B cell (primary cell): ENCODE measurements at regions not wholly inside any gene's neighbourhood (a gene's known extent, or its start where the extent isn't known, plus 50 kb on each side); places are given as distances from the start of the nearest gene placed in this dataset.

Source experiments
- ATAC-seq: fragments of 200-7000 bp; cut with Tn5 transposase; one replicate; pipeline ENCODE4 v1.10.0; 2021; ENCODE audit warnings: low read depth, mild to moderate bottlenecking, moderate number of reproducible peaks, moderate library complexity
- CTCF ChIA-PET: fragments of 350-600 bp; sonication (Branson Sonifier 250); formaldehyde crosslinking; loops from one replicate; lab custom pipeline; 2021; ENCODE audit warnings: antibody characterized with exemption, inconsistent platforms; lab: Charles Lee
- POLR2A ChIA-PET: fragments of 350-600 bp; sonication (Branson Sonifier 250); formaldehyde crosslinking; loops from one replicate; lab custom pipeline; 2021; ENCODE audit warnings: antibody characterized with exemption; lab: Charles Lee
- DNase-seq: peaks from one replicate; pipeline ENCODE4 v3.0.0; 2013
- H2AFZ ChIP-seq: 2 replicates; pipeline ENCODE4 v1.6.1; 2012; ENCODE audit warnings: mild to moderate bottlenecking, low read depth, low read length; ENCODE audit not compliant: insufficient read depth, poor library complexity, severe bottlenecking
- H3K27ac ChIP-seq, 2 donors: 1 replicate in 1 of 2; 2 replicates in 1 of 2; pipeline ENCODE4 v1.5.1; 2012 to 2013; ENCODE audit warnings: low read length in 2 of 2, mild to moderate bottlenecking in 2 of 2, moderate library complexity in 1 of 2
- H3K27me3 ChIP-seq, 4 experiments: fragments of 200-600 bp in 1 of 4; sonication (generic) in 1 of 4; replicated peaks in 1 of 4; 1 replicate in 2 of 4; 2 replicates in 2 of 4; pipeline versions ENCODE4 v1.6.1 to v1.7.0; 2013 to 2016; ENCODE audit warnings: low read length in 3 of 4, mild to moderate bottlenecking in 2 of 4, mixed read lengths in 1 of 4, moderate library complexity in 1 of 4; ENCODE audit not compliant: insufficient read depth in 4 of 4, control insufficient read depth in 3 of 4; ENCODE audit errors: control extremely low read depth in 1 of 4
- H3K36me3 ChIP-seq, 2 experiments: replicated peaks in 1 of 2; 1 replicate in 1 of 2; 2 replicates in 1 of 2; pipeline versions ENCODE4 v1.6.1 to v1.7.1; 2013; ENCODE audit warnings: low read length in 1 of 2; ENCODE audit not compliant: insufficient read depth in 2 of 2, control insufficient read depth in 1 of 2; ENCODE audit errors: control extremely low read depth in 1 of 2, extremely low read depth in 1 of 2
- H3K4me1 ChIP-seq, 2 donors: fragments of 200-600 bp in 1 of 2; sonication (generic) in 1 of 2; 1 replicate in 1 of 2; 2 replicates in 1 of 2; pipeline versions ENCODE4 v1.5.1 to v1.6.1; 2013 to 2017; ENCODE audit warnings: low read length in 2 of 2; ENCODE audit not compliant: control insufficient read depth in 2 of 2, insufficient read depth in 2 of 2
- H3K4me2 ChIP-seq: replicated peaks from 2 replicates; pipeline ENCODE3; 2012; ENCODE audit warnings: mild to moderate bottlenecking, low read depth, low read length; ENCODE audit not compliant: poor library complexity, severe bottlenecking
- H3K4me3 ChIP-seq, 5 experiments: fragments of 200-600 bp in 1 of 5; sonication (generic) in 1 of 5; 1 replicate in 3 of 5; 2 replicates in 2 of 5; pipeline versions ENCODE4 v1.5.1 to v1.7.0; 2011 to 2016; ENCODE audit warnings: low read length in 4 of 5, mild to moderate bottlenecking in 4 of 5, low read depth in 2 of 5, control low read depth in 1 of 5, moderate library complexity in 1 of 5; ENCODE audit not compliant: insufficient read depth in 1 of 5; ENCODE audit errors: control extremely low read depth in 1 of 5, extremely low read depth in 1 of 5
- H3K79me2 ChIP-seq: fragments of 200-600 bp; sonication (generic); one replicate; pipeline ENCODE4 v1.6.0; 2016; ENCODE audit warnings: low read length; ENCODE audit not compliant: control insufficient read depth, insufficient read depth
- H3K9ac ChIP-seq: fragments of 200-600 bp; sonication (generic); 2 replicates; pipeline ENCODE4 v1.6.1; 2017; ENCODE audit warnings: mild to moderate bottlenecking, low read length, moderate library complexity
- H3K9me3 ChIP-seq, 3 donors: one replicate each; pipeline versions ENCODE4 v1.6.1 to v1.7.1; 2013; ENCODE audit warnings: low read length in 2 of 3; ENCODE audit not compliant: control insufficient read depth in 2 of 3, insufficient read depth in 1 of 3; ENCODE audit errors: control extremely low read depth in 1 of 3
- H4K20me1 ChIP-seq: 2 replicates; pipeline ENCODE4 v1.6.0; 2012; ENCODE audit warnings: mild to moderate bottlenecking, low read length; ENCODE audit not compliant: insufficient read depth, control insufficient read depth, poor library complexity, severe bottlenecking
- H3K27ac Mint-ChIP-seq: one replicate; pipeline ENCODE4 v1.8.0; 2021; ENCODE audit warnings: mixed read lengths
- H3K27me3 Mint-ChIP-seq: one replicate; pipeline ENCODE4 v1.8.0; 2021; ENCODE audit warnings: mixed read lengths
- H3K4me1 Mint-ChIP-seq: one replicate; pipeline ENCODE4 v1.8.0; 2021; ENCODE audit warnings: mixed read lengths
- H3K4me3 Mint-ChIP-seq: one replicate; pipeline ENCODE4 v1.8.0; 2021; ENCODE audit warnings: mixed read lengths
- H3K9me3 Mint-ChIP-seq: one replicate; pipeline ENCODE4 v1.8.0; 2022; ENCODE audit warnings: mixed read lengths; ENCODE audit not compliant: insufficient read depth
- EZH2 ChIP-seq: IDR thresholded peaks from 2 replicates; pipeline ENCODE4 v1.6.1; 2012; ENCODE audit warnings: borderline replicate concordance, low read depth, mild to moderate bottlenecking, moderate library complexity, low read length; ENCODE audit not compliant: insufficient read depth, poor library complexity, severe bottlenecking
- WGBS: methylation state at CpG from one replicate; pipeline ENCODE4 v1.1.5; 2013; ENCODE audit warnings: missing lambda C conversion rate; ENCODE audit not compliant: insufficient coverage; 5-methylcytosine and 5-hydroxymethylcytosine counted together
- intact Hi-C: fragments of 100-400 bp; cut with micrococcal nuclease; formaldehyde crosslinking; loops from one replicate; pipeline ENCODE4 v1.10.0; 2022
- TF ChIP-seq, protein P1 (sequence below): fragments of 200-600 bp; IDR thresholded peaks from one replicate; pipeline ENCODE4 v1.8.0; 2022; ENCODE audit warnings: antibody characterized with exemption, mild to moderate bottlenecking

DNA sequence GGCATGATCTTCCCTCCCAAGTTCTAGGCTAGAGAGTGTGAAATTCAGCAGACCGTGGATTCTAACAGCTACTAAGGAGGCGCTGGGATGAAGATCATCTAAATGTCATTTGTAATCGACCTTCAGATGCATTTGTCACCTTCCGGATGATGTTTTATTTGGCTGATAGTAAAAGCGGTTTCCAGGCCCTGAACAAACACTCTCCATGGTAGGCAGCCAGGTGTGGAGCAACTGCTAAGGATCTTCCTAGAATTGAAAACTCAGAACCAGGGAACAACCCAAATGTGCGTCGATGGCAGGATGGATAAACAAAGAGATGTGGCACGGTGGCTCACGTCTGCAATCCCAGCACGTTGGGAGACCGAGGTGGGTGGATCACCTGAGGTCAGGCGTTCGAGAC, 107.2 kb upstream of the CACNA1A start:
- intact Hi-C loops, result no loop called here
- Histone ChIP-seq H4K20me1 (no peaks in the 10 kb centered on the region), H3K36me3 (no peaks in the 10 kb centered on the region), H3K79me2 (no peaks in the 10 kb centered on the region), H3K4me2 (no peak overlapping the region), H3K4me3 (no peak overlapping the region), H3K27ac (no peak overlapping the region), H3K9ac (no peak overlapping the region), H3K27me3 (peaks cover 0 to 9% (median 1%) of the 10 kb centered on the region in 4 experiments), H3K4me1 (no peaks in the 10 kb centered on the region), H2AFZ (no peak overlapping the region), H3K9me3 (peaks cover 0 to 2% (median 0%) of the 10 kb centered on the region in 3 donors)
- Mint-ChIP-seq H3K4me3 (no peak overlapping the region), H3K27me3 (peaks cover 33% of the 10 kb centered on the region), H3K9me3 (no peaks in the 10 kb centered on the region), H3K4me1 (peaks cover 1% of the 10 kb centered on the region), H3K27ac (no peak overlapping the region)
- DNase-seq (no peak), ATAC-seq (no peak)
- ChIA-PET POLR2A (no interaction called here), CTCF (interaction anchor here (1.4 kb wide), 1 partner anchor 24 kb away, joined by 3 read pairs; no protein-coding TSS in a partner anchor)
- 87% methylated on average over 11 of the region's 13 CpGs for WGBS
- TF ChIP-seq, protein P1, sequence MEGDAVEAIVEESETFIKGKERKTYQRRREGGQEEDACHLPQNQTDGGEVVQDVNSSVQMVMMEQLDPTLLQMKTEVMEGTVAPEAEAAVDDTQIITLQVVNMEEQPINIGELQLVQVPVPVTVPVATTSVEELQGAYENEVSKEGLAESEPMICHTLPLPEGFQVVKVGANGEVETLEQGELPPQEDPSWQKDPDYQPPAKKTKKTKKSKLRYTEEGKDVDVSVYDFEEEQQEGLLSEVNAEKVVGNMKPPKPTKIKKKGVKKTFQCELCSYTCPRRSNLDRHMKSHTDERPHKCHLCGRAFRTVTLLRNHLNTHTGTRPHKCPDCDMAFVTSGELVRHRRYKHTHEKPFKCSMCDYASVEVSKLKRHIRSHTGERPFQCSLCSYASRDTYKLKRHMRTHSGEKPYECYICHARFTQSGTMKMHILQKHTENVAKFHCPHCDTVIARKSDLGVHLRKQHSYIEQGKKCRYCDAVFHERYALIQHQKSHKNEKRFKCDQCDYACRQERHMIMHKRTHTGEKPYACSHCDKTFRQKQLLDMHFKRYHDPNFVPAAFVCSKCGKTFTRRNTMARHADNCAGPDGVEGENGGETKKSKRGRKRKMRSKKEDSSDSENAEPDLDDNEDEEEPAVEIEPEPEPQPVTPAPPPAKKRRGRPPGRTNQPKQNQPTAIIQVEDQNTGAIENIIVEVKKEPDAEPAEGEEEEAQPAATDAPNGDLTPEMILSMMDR, result no peak
- TF ChIP-seq EZH2, result no peak

DNA sequence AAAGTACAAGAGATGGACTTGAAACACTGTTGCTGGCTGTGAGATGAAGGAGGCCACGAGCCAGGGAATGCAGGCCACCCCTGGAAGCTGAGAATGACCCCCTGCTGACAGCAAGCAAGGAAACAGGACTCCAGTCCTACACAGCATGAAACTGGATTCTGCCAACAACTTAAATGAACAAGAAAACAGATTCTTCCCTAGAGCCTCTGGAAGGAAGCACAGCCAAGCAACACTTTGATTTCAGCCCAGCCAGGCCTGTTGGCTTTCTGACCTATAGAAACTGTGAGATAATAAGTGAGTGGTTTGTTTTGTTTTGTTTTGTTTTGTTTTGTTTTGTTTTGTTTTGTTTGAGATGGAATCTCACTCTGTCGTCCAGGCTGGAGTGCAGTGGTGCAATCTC, 105.3 kb upstream of the CACNA1A start:
- WGBS, result no CpG with 5 or more reads among the region's 2 CpGs
- H3K27ac Mint-ChIP-seq, result no peak overlapping the region
- intact Hi-C loops, result no loop called here

More for the DNA sequence above, 105.3 kb upstream of the CACNA1A start:
- H3K27me3 Mint-ChIP-seq, result peaks cover 26% of the 10 kb centered on the region
- Histone ChIP-seq H3K36me3 (no peaks in the 10 kb centered on the region), H3K27me3 (peaks cover 0 to 6% (median 1%) of the 10 kb centered on the region in 4 experiments), H4K20me1 (no peaks in the 10 kb centered on the region), H3K9ac (no peak overlapping the region), H3K4me2 (no peak overlapping the region), H3K9me3 (no peaks in the 10 kb centered on the region), H3K27ac (no peak overlapping the region), H3K79me2 (no peaks in the 10 kb centered on the region), H3K4me1 (no peaks in the 10 kb centered on the region), H2AFZ (no peak overlapping the region), H3K4me3 (no peak overlapping the region)
- DNase-seq (no peak), ATAC-seq (no peak)
- no peaks in the 10 kb centered on the region for H3K9me3 Mint-ChIP-seq
- POLR2A ChIA-PET, result no interaction called here
- peaks cover 1% of the 10 kb centered on the region for H3K4me1 Mint-ChIP-seq
- TF ChIP-seq, protein P1, result no peak
- TF ChIP-seq EZH2, result no peak
- CTCF ChIA-PET, result no interaction called here
- no peak overlapping the region for H3K4me3 Mint-ChIP-seq
